Activated CD4-positive, alpha-beta T cell treated with anti-CD3 and anti-CD28 coated beads, Interleukin-2, amount 50 U/mL, for 24 hours (primary cell): ENCODE measurements at regions not wholly inside any gene's neighbourhood (a gene's known extent, or its start where the extent isn't known, plus 50 kb on each side); places are given as distances from the start of the nearest gene placed in this dataset.
"Not testable (repeated sequence)": the region's sequence is repeated elsewhere in the genome, so short reads cannot be mapped to it uniquely, and the experiment has no call there.

ENCODE experiments used
- DNase-seq, 2 donors: peaks; one replicate each; pipeline ENCODE4 v3.0.0-alpha.2; 2020; ENCODE audit warnings: low read depth in 1 of 2, low spot score in 1 of 2

GRCh38 chr5:101520417-101520816 lies 617.3 kb upstream of the ST8SIA4 start:
- DNase-seq, result no peak

GRCh38 chr5:101517795-101518194 lies 614.7 kb upstream of the ST8SIA4 start:
- no peak for DNase-seq

- no peak for DNase-seq
Observed at GRCh38 chr5:101515721-101516120, 612.6 kb upstream of the ST8SIA4 start.

- DNase-seq, result no peak
Observed at GRCh38 chr5:101505891-101506570, 602.9 kb upstream of the ST8SIA4 start.

- DNase-seq, result no peak
Observed at GRCh38 chr5:101482931-101483330, 579.8 kb upstream of the ST8SIA4 start.

GRCh38 chr5:101473483-101473882 lies 570.4 kb upstream of the ST8SIA4 start:
- no peak for DNase-seq

GRCh38 chr5:101461455-101461854 lies 558.4 kb upstream of the ST8SIA4 start:
- no peak for DNase-seq

- DNase-seq, result no peak
Observed at GRCh38 chr5:101458587-101458986, 555.5 kb upstream of the ST8SIA4 start.

GRCh38 chr5:101455851-101456250 lies 552.8 kb upstream of the ST8SIA4 start:
- no peak for DNase-seq

GRCh38 chr5:101455048-101455447 lies 552.0 kb upstream of the ST8SIA4 start:
- DNase-seq, result no peak

GRCh38 chr5:101442281-101442680 lies 539.2 kb upstream of the ST8SIA4 start:
- DNase-seq, result not testable (repeated sequence)

GRCh38 chr5:101440173-101440572 lies 537.1 kb upstream of the ST8SIA4 start:
- no peak for DNase-seq

- DNase-seq, result no peak
Observed at GRCh38 chr5:101437351-101437750, 534.3 kb upstream of the ST8SIA4 start.

GRCh38 chr5:101435768-101436167 lies 532.7 kb upstream of the ST8SIA4 start:
- DNase-seq, result no peak

GRCh38 chr5:101431201-101431600 lies 528.1 kb upstream of the ST8SIA4 start:
- DNase-seq, result no peak

GRCh38 chr5:101430551-101430950 lies 527.5 kb upstream of the ST8SIA4 start:
- DNase-seq, result no peak

GRCh38 chr5:101429241-101429640 lies 526.2 kb upstream of the ST8SIA4 start:
- no peak for DNase-seq

GRCh38 chr5:101425339-101425859 lies 522.3 kb upstream of the ST8SIA4 start:
- no peak for DNase-seq

GRCh38 chr5:101424530-101425175 lies 521.6 kb upstream of the ST8SIA4 start:
- no peak for DNase-seq

- no peak for DNase-seq
Observed at GRCh38 chr5:101418713-101419118, 515.6 kb upstream of the ST8SIA4 start.

- no peak for DNase-seq
Observed at GRCh38 chr5:101404531-101404930, 501.4 kb upstream of the ST8SIA4 start.

GRCh38 chr5:101393795-101394450 lies 490.8 kb upstream of the ST8SIA4 start:
- no peak for DNase-seq
